ACHN (cell line): ENCODE measurements at regions not wholly inside any gene's neighbourhood (a gene's known extent, or its start where the extent isn't known, plus 50 kb on each side); places are given as distances from the start of the nearest gene placed in this dataset.
A peak's percentile ranks its signal among the peaks of the same experiment; 100 is the strongest.
"Not testable (repeated sequence)": the region's sequence is repeated elsewhere in the genome, so short reads cannot be mapped to it uniquely, and the experiment has no call there.

Experiments
- DNase-seq: peaks from one replicate; pipeline ENCODE4 v3.0.0-alpha.2; 2015
- in situ Hi-C: cut with HindIII; loops from 2 replicates; pipeline ENCODE4 v1.10.0; 2017; ENCODE audit warnings: low sequenced_read_pairs, low pct_ligation_motif_present, low pct_unique_long_range_greater_than_20kb

GRCh38 chr18:104264-104663, 54.1 kb upstream of the USP14 start:
- DNase-seq, in situ Hi-C loops: not testable (repeated sequence)

GRCh38 chr18:105161-106053, 53.0 kb upstream of the USP14 start:
- DNase-seq, in situ Hi-C loops: not testable (repeated sequence)

GRCh38 chr18:106054-106851, 52.1 kb upstream of the USP14 start:
- DNase-seq, in situ Hi-C loops: not testable (repeated sequence)

GRCh38 chr18:106868-107384, 51.4 kb upstream of the USP14 start:
- in situ Hi-C loops, DNase-seq: not testable (repeated sequence)

- DNase-seq = peak; percentile 71
- in situ Hi-C loops = not testable (repeated sequence)
Observed at GRCh38 chr18:107464-107863, 50.9 kb upstream of the USP14 start.

- in situ Hi-C loops, DNase-seq: not testable (repeated sequence)
Observed at GRCh38 chr18:107947-108664, 50.3 kb upstream of the USP14 start.
